Hepatocyte (in vitro differentiated cells): ENCODE measurements at regions not wholly inside any gene's neighbourhood (a gene's known extent, or its start where the extent isn't known, plus 50 kb on each side); places are given as distances from the start of the nearest gene placed in this dataset.

Experiments used
- DNase-seq: peaks from one replicate; pipeline ENCODE4 v3.0.0-alpha.2; 2016; ENCODE audit warnings: low spot score
- H2AFZ ChIP-seq: fragments of 200-600 bp; sonication (generic); 2 replicates; pipeline ENCODE4 v1.6.0; 2016; ENCODE audit warnings: antibody characterized with exemption, mild to moderate bottlenecking
- H3K27ac ChIP-seq: fragments of 200-600 bp; sonication (generic); 2 replicates; pipeline ENCODE4 v1.5.1; 2016; ENCODE audit warnings: mild to moderate bottlenecking
- H3K27me3 ChIP-seq: fragments of 200-600 bp; sonication (generic); 2 replicates; pipeline ENCODE4 v1.6.1; 2016
- H3K36me3 ChIP-seq: fragments of 200-600 bp; sonication (generic); replicated peaks from 2 replicates; pipeline ENCODE4 v1.5.1; 2016; ENCODE audit warnings: low read depth; ENCODE audit not compliant: insufficient read depth
- H3K4me1 ChIP-seq: fragments of 200-600 bp; sonication (generic); 2 replicates; pipeline ENCODE4 v1.5.1; 2016; ENCODE audit warnings: mild to moderate bottlenecking, moderate library complexity; ENCODE audit not compliant: insufficient read depth
- H3K4me2 ChIP-seq: fragments of 200-600 bp; sonication (generic); 2 replicates; pipeline ENCODE4 v1.6.0; 2016
- H3K4me3 ChIP-seq: fragments of 200-600 bp; sonication (generic); 2 replicates; pipeline ENCODE4 v1.5.1; 2016; ENCODE audit warnings: mild to moderate bottlenecking
- H3K79me2 ChIP-seq: fragments of 200-600 bp; sonication (generic); 2 replicates; pipeline ENCODE4 v1.6.0; 2017; ENCODE audit warnings: mild to moderate bottlenecking
- H3K9me2 ChIP-seq: fragments of 200-600 bp; sonication (generic); replicated peaks from 2 replicates; pipeline ENCODE4 v1.6.0; 2017; ENCODE audit warnings: mild to moderate bottlenecking; ENCODE audit not compliant: insufficient read depth
- H3K9me3 ChIP-seq: fragments of 200-600 bp; sonication (generic); 2 replicates; pipeline ENCODE4 v1.5.1; 2016; ENCODE audit warnings: low read depth, mild to moderate bottlenecking
- H4K20me1 ChIP-seq: fragments of 200-600 bp; sonication (generic); 2 replicates; pipeline ENCODE4 v1.6.0; 2016; ENCODE audit warnings: mild to moderate bottlenecking; ENCODE audit not compliant: insufficient read depth, poor library complexity, severe bottlenecking
- CTCF ChIP-seq: fragments of 200-600 bp; sonication (generic); IDR thresholded peaks from 2 replicates; pipeline ENCODE4 v1.5.1; 2016; ENCODE audit warnings: antibody characterized with exemption, mild to moderate bottlenecking; ENCODE audit not compliant: poor library complexity
- EZH2 ChIP-seq: fragments of 200-600 bp; sonication (generic); IDR thresholded peaks from 2 replicates; pipeline ENCODE4 v1.6.1; 2016; ENCODE audit warnings: antibody characterized with exemption, mild to moderate bottlenecking, borderline replicate concordance
- EZH2phosphoT487 ChIP-seq: fragments of 200-600 bp; sonication (generic); IDR thresholded peaks from one replicate; pipeline ENCODE4 v1.6.1; 2018; ENCODE audit warnings: antibody characterized with exemption, mild to moderate bottlenecking, low read depth, moderate library complexity; ENCODE audit not compliant: unreplicated experiment, severe bottlenecking
- WGBS: methylation state at CpG from one replicate; pipeline ENCODE4 v1.1.6; 2016; ENCODE audit warnings: low lambda C conversion rate; ENCODE audit errors: missing lambda C conversion rate; 5-methylcytosine and 5-hydroxymethylcytosine counted together

DNA sequence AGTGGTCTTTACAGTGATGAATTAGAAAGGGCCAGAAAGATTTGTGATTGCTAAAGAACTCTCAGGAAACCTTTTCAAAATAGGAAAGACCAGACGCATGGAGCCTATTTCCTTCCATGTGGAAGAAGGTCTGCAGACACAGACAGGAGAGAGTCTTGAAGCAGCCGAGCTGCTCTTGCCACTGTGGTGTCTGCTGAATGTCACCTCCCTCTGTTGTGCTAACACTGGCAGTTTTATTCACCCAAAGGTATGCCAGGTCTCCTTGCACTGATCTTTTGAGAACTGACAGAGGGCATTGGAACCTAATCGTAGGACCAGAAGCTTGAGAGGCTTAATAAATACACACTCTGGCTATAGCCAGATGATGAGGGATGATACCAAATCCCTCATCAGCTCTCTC is 108.7 kb downstream of the SREK1 start:
- no peaks in the 10 kb centered on the region for H3K36me3 ChIP-seq
- no peaks in the 10 kb centered on the region for H4K20me1 ChIP-seq
- H3K27me3 ChIP-seq, result no peaks in the 10 kb centered on the region
- no peak overlapping the region for H3K27ac ChIP-seq
- H3K4me3 ChIP-seq, result no peak overlapping the region
- DNase-seq, result no peak
- TF ChIP-seq CTCF, result no peak
- no peak for TF ChIP-seq EZH2phosphoT487
- no peak for TF ChIP-seq EZH2
- no peak overlapping the region for H3K4me2 ChIP-seq
- WGBS, result 37% methylated on average over 3 of the region's 3 CpGs
- H3K9me3 ChIP-seq, result no peaks in the 10 kb centered on the region
- H3K79me2 ChIP-seq, result no peaks in the 10 kb centered on the region
- H3K9me2 ChIP-seq, result no peaks in the 10 kb centered on the region
- no peaks in the 10 kb centered on the region for H3K4me1 ChIP-seq
- H2AFZ ChIP-seq, result no peak overlapping the region

DNA sequence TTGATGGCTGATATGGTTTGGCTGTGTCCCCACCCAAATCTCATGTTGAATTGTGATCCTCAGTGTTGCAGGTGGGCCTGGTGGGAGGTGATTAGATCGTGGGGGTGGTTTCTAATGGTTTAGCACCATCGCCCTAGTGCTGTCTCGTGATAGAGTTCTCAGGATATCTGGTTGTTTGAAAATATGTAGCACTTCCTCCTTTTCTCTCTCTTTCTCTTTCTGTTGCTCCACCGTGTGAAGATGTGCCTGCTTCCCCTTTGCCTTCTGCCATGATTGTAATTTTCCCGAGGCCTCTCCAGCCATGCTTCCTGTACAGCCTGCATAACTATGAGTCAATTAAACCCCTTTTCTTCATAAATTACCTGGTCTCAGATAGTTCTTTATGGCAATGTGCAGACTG is 111.6 kb downstream of the SREK1 start:
- no peak for TF ChIP-seq EZH2phosphoT487
- TF ChIP-seq CTCF, result no peak
- no peak for TF ChIP-seq EZH2
- H3K4me2 ChIP-seq, result no peak overlapping the region
- H4K20me1 ChIP-seq, result no peaks in the 10 kb centered on the region
- H3K79me2 ChIP-seq, result no peaks in the 10 kb centered on the region
- H3K36me3 ChIP-seq, result no peaks in the 10 kb centered on the region
- no peaks in the 10 kb centered on the region for H3K4me1 ChIP-seq
- no peak overlapping the region for H3K27ac ChIP-seq
- H3K4me3 ChIP-seq, result no peak overlapping the region
- no peak for DNase-seq
- H3K9me3 ChIP-seq, result no peaks in the 10 kb centered on the region
- H3K9me2 ChIP-seq, result no peaks in the 10 kb centered on the region
- 89% methylated on average over 5 of the region's 5 CpGs for WGBS
- no peak overlapping the region for H2AFZ ChIP-seq
- no peaks in the 10 kb centered on the region for H3K27me3 ChIP-seq

DNA sequence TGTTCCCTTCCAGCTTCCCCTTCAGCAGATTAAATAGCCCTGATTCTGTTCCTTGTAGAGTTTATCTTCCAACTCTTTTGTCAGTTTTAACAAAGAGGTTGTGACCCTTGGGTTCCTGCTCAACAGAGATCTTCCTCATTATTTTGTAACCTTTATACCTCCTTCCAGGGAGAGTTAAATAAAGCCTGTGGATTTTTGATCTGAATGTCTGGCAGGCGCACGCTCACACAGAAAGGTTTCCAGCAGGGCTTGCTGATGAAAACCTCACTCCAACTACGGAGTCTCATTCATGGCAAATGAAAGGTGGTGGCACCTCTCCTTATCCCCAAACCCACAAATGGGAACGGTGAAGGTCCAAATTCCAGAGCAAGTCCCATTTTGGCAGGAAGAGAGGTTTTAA is 129.0 kb downstream of the SREK1 start:
- no peaks in the 10 kb centered on the region for H4K20me1 ChIP-seq
- no peaks in the 10 kb centered on the region for H3K9me2 ChIP-seq
- no peaks in the 10 kb centered on the region for H3K9me3 ChIP-seq
- peaks cover 13% of the 10 kb centered on the region for H3K27me3 ChIP-seq
- TF ChIP-seq CTCF (no peak), EZH2 (no peak), EZH2phosphoT487 (no peak)
- H3K4me1 ChIP-seq, result no peaks in the 10 kb centered on the region
- H3K4me2 ChIP-seq, result no peak overlapping the region
- no peak overlapping the region for H2AFZ ChIP-seq
- H3K27ac ChIP-seq, result no peak overlapping the region
- H3K79me2 ChIP-seq, result no peaks in the 10 kb centered on the region
- 90% methylated on average over 4 of the region's 4 CpGs for WGBS
- no peak for DNase-seq
- no peak overlapping the region for H3K4me3 ChIP-seq
- H3K36me3 ChIP-seq, result no peaks in the 10 kb centered on the region

DNA sequence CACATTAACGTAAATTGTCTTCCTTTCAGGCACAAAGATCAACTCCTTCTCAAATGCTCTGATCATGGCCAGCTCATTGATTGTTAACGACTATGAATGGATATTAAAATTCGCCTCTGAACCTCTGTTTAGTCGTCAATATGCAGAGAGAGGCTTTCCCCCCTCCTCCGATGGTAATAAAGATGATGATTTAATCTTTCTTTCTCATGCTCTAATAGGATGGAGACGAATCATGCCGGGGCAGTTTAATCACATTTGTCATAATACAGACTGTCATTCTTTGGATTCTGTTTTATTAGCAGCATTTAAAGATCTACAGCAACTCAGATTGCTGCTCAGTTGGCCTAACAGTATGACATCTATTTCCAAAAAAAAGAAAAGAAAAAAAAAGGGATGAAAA is 132.9 kb downstream of the SREK1 start:
- no peak overlapping the region for H3K27ac ChIP-seq
- no peaks in the 10 kb centered on the region for H3K79me2 ChIP-seq
- no peaks in the 10 kb centered on the region for H4K20me1 ChIP-seq
- no peak overlapping the region for H3K4me3 ChIP-seq
- 89% methylated on average over 7 of the region's 7 CpGs for whole genome bisulfite sequencing
- H3K27me3 ChIP-seq, result peaks cover 13% of the 10 kb centered on the region
- no peaks in the 10 kb centered on the region for H3K4me1 ChIP-seq
- no peaks in the 10 kb centered on the region for H3K9me3 ChIP-seq
- H3K36me3 ChIP-seq, result no peaks in the 10 kb centered on the region
- no peaks in the 10 kb centered on the region for H3K9me2 ChIP-seq
- H3K4me2 ChIP-seq, result no peak overlapping the region
- H2AFZ ChIP-seq, result no peak overlapping the region
- no peak for TF ChIP-seq EZH2
- no peak for DNase-seq
